Kidney (tissue), 13 donors: ENCODE measurements at regions not wholly inside any gene's neighbourhood (a gene's known extent, or its start where the extent isn't known, plus 50 kb on each side); places are given as distances from the start of the nearest gene placed in this dataset.

Experiments
- DNase-seq, 5 donors: peaks; one replicate each; pipeline ENCODE4 v3.0.0-alpha.2; 2013 to 2020
- FAIRE-seq: peaks from 2 replicates; lab custom pipeline; 2012; peaks lifted over from hg19 to GRCh38; lab: Jason Lieb, UNC
- H3K27ac ChIP-seq, 2 donors: one replicate each; pipeline ENCODE4 v1.7.0; 2013; ENCODE audit warnings: low read depth in 2 of 2, low read length in 2 of 2, inconsistent platforms in 1 of 2
- H3K27me3 ChIP-seq: one replicate; pipeline ENCODE4 v1.7.1; 2013; ENCODE audit warnings: low read length, inconsistent platforms; ENCODE audit not compliant: control insufficient read depth, insufficient read depth
- H3K36me3 ChIP-seq, 3 donors: one replicate each; pipeline versions ENCODE4 v1.7.0 to v1.7.1; 2013; ENCODE audit warnings: low read length in 3 of 3, control low read depth in 1 of 3, inconsistent platforms in 1 of 3; ENCODE audit not compliant: insufficient read depth in 3 of 3, control insufficient read depth in 2 of 3
- H3K4me1 ChIP-seq, 3 donors: one replicate each; pipeline versions ENCODE4 v1.7.0 to v1.7.1; 2013; ENCODE audit warnings: low read length in 3 of 3, inconsistent platforms in 1 of 3, low read depth in 1 of 3; ENCODE audit not compliant: control insufficient read depth in 2 of 3, insufficient read depth in 2 of 3
- H3K4me3 ChIP-seq, 3 donors: one replicate each; pipeline versions ENCODE4 v1.7.0 to v1.8.1; 2013; ENCODE audit warnings: low read length in 3 of 3, control low read depth in 1 of 3, inconsistent platforms in 1 of 3
- H3K9ac ChIP-seq, 3 donors: one replicate each; pipeline versions ENCODE4 v1.7.0 to v1.7.1; 2013; ENCODE audit warnings: low read length in 3 of 3, control low read depth in 1 of 3, inconsistent platforms in 1 of 3
- H3K9me3 ChIP-seq, 3 donors: one replicate each; pipeline versions ENCODE4 v1.7.0 to v1.7.1; 2013; ENCODE audit warnings: low read length in 3 of 3, control low read depth in 1 of 3, inconsistent platforms in 1 of 3; ENCODE audit not compliant: control insufficient read depth in 2 of 3, insufficient read depth in 1 of 3
- CTCF ChIP-seq: IDR thresholded peaks from 3 replicates; pipeline ENCODE4 v1.5.1; 2012; ENCODE audit warnings: mild to moderate bottlenecking, moderate library complexity, borderline replicate concordance; ENCODE audit not compliant: insufficient read depth; ENCODE audit errors: extremely low read depth
- intact Hi-C: fragments of 100-400 bp; cut with DNase I; formaldehyde crosslinking; loops from one replicate; pipeline ENCODE4 v1.11.1; 2022
- donor health status: control.
- donor health status: control.
- donor health status: control.
- donor health status: control.
- donor health status: control.
- donor health status: DM: yes; HTN: yes; CAD: no.
- donor health status: Normal renal cell carcinoma (clear cell type).

- Histone ChIP-seq H3K4me1 (no peaks in the 10 kb centered on the region), H3K9ac (no peak overlapping the region), H3K4me3 (no peak overlapping the region), H3K27me3 (no peaks in the 10 kb centered on the region), H3K9me3 (no peaks in the 10 kb centered on the region), H3K27ac (no peak overlapping the region), H3K36me3 (no peaks in the 10 kb centered on the region)
- TF ChIP-seq CTCF = no peak
- no peak for DNase-seq
- FAIRE-seq = no peak
- intact Hi-C loops = no loop called here
These were observed 510.9 kb downstream of the EPM2A start for GRCh38 chr6:145224450-145224849.

GRCh38 chr6:145225500-145225899 lies 509.8 kb downstream of the EPM2A start:
- FAIRE-seq = no peak

GRCh38 chr6:145227593-145227992 lies 507.7 kb downstream of the EPM2A start:
- intact Hi-C loops = no loop called here
- no peak for FAIRE-seq

More at GRCh38 chr6:145225500-145225899, 509.8 kb downstream of the EPM2A start:
- Histone ChIP-seq H3K9me3 (no peaks in the 10 kb centered on the region), H3K9ac (no peak overlapping the region), H3K4me1 (no peaks in the 10 kb centered on the region), H3K27me3 (no peaks in the 10 kb centered on the region), H3K4me3 (no peak overlapping the region), H3K27ac (no peak overlapping the region), H3K36me3 (no peaks in the 10 kb centered on the region)
- intact Hi-C loops = no loop called here
- no peak for DNase-seq
- TF ChIP-seq CTCF = no peak

More at GRCh38 chr6:145227593-145227992, 507.7 kb downstream of the EPM2A start:
- H3K9me3 ChIP-seq = no peaks in the 10 kb centered on the region
- TF ChIP-seq CTCF = no peak
- DNase-seq = no peak
- no peak overlapping the region for H3K4me3 ChIP-seq
- H3K4me1 ChIP-seq = no peaks in the 10 kb centered on the region
- no peak overlapping the region for H3K9ac ChIP-seq
- H3K36me3 ChIP-seq = no peaks in the 10 kb centered on the region
- H3K27ac ChIP-seq = no peak overlapping the region
- no peaks in the 10 kb centered on the region for H3K27me3 ChIP-seq
